HCT116 (cell line): ENCODE measurements at regions not wholly inside any gene's neighbourhood (a gene's known extent, or its start where the extent isn't known, plus 50 kb on each side); places are given as distances from the start of the nearest gene placed in this dataset.

ENCODE experiments used
- ATAC-seq: fragments of 200-7000 bp; cut with Tn5 transposase; 2 replicates; pipeline ENCODE4 v1.9.1; 2020; ENCODE audit warnings: mild to moderate bottlenecking, moderate library complexity
- BruUV-seq: library from RNA; stranded (reverse); fragments of 400-500 nt; replicated peaks from 2 replicates; lab custom pipeline; 2021; lab: Mats Ljungman, UMichigan
- CTCF ChIA-PET: fragments of 300-600 bp; sonication (Branson Sonifier 250); formaldehyde crosslinking; loops from one replicate; lab custom pipeline; 2021; ENCODE audit warnings: antibody characterized with exemption; lab: Charles Lee
- POLR2A ChIA-PET: fragments of 300-600, 350-600 bp; sonication (Branson Sonifier 250); formaldehyde crosslinking; loops from one replicate; lab custom pipeline; 2021; ENCODE audit warnings: antibody characterized with exemption; lab: Charles Lee
- RAD21 ChIA-PET, 2 experiments: fragments of 300-600 bp; sonication (Branson Sonifier 250); formaldehyde crosslinking; loops; one replicate each; lab custom pipeline; 2023; ENCODE audit warnings: low total read pairs in 2 of 2; ENCODE audit not compliant: uncharacterized antibody in 2 of 2, unreplicated experiment in 2 of 2, low non-redundant PET in 1 of 2; lab: Charles Lee
- DNase-seq: peaks from one replicate; pipeline ENCODE4 v3.0.0-alpha.2; 2010; ENCODE audit warnings: low read depth, low spot score
- H2AFZ ChIP-seq: fragments of 200-600 bp; shearing (Covaris generic), sonication (generic); 2 replicates; pipeline ENCODE4 v1.6.1; 2017; ENCODE audit warnings: low read depth, mixed run types, mixed read lengths, antibody characterized with exemption, low read length; ENCODE audit not compliant: poor library complexity, severe bottlenecking
- H3K27ac ChIP-seq: 2 replicates; pipeline ENCODE4 v1.5.1; 2012; ENCODE audit warnings: low read depth, low read length
- H3K27me3 ChIP-seq: fragments of 200-600 bp; sonication (generic); 2 replicates; pipeline ENCODE4 v1.6.1; 2016; ENCODE audit warnings: mixed run types, low read length, mixed read lengths; ENCODE audit not compliant: insufficient read depth
- H3K36me3 ChIP-seq, 2 experiments: fragments of 200-500 bp in 1 of 2; fragments of 200-600 bp in 1 of 2; sonication (Bioruptor generic) in 1 of 2; sonication (generic) in 1 of 2; 2 replicates each; pipeline versions ENCODE4 v1.5.1 to v1.6.1; 2014 to 2016; ENCODE audit warnings: low read length in 2 of 2, inconsistent platforms in 1 of 2, mixed read lengths in 1 of 2, mixed run types in 1 of 2; ENCODE audit not compliant: insufficient read depth in 2 of 2, control insufficient read depth in 1 of 2
- H3K4me1 ChIP-seq, 2 experiments: fragments of 200-600 bp in 1 of 2; sonication (generic) in 1 of 2; 2 replicates each; pipeline versions ENCODE4 v1.5.1 to v1.6.1; 2012 to 2017; ENCODE audit warnings: low read length in 2 of 2, inconsistent platforms in 1 of 2, mild to moderate bottlenecking in 1 of 2, mixed read lengths in 1 of 2, mixed run types in 1 of 2, moderate library complexity in 1 of 2; ENCODE audit not compliant: insufficient read depth in 2 of 2, control insufficient read depth in 1 of 2
- H3K4me2 ChIP-seq: fragments of 200-600 bp; sonication (generic); 2 replicates; pipeline ENCODE4 v1.6.1; 2017; ENCODE audit warnings: mixed run types, low read length, mixed read lengths
- H3K4me3 ChIP-seq, 2 experiments: fragments of 200-600 bp in 1 of 2; sonication (generic) in 1 of 2; replicated peaks in 1 of 2; 2 replicates each; pipeline ENCODE4 v1.5.1; 2011 to 2016; ENCODE audit warnings: low read length in 2 of 2, control low read depth in 1 of 2, low read depth in 1 of 2, mild to moderate bottlenecking in 1 of 2, mixed read lengths in 1 of 2, mixed run types in 1 of 2
- H3K79me2 ChIP-seq: fragments of 200-600 bp; sonication (generic); 2 replicates; pipeline ENCODE4 v1.6.1; 2017; ENCODE audit warnings: mild to moderate bottlenecking, mixed run types, low read length, moderate library complexity, mixed read lengths; ENCODE audit not compliant: insufficient read depth
- H3K9ac ChIP-seq: fragments of 200-600 bp; sonication (generic); 2 replicates; pipeline ENCODE4 v1.6.1; 2016; ENCODE audit warnings: low read length, mixed read lengths
- H3K9me2 ChIP-seq: fragments of 200-600 bp; sonication (generic), shearing (Covaris generic); 2 replicates; pipeline ENCODE4 v1.6.1; 2017; ENCODE audit warnings: mixed run types, mild to moderate bottlenecking, moderate library complexity; ENCODE audit not compliant: insufficient read depth
- H3K9me3 ChIP-seq, 2 experiments: fragments of 200-500 bp in 1 of 2; fragments of 200-600 bp in 1 of 2; sonication (Bioruptor generic) in 1 of 2; sonication (generic) in 1 of 2; 2 replicates each; pipeline ENCODE4 v1.6.1; 2014 to 2017; ENCODE audit warnings: low read length in 2 of 2, mixed read lengths in 2 of 2, inconsistent platforms in 1 of 2, low read depth in 1 of 2, mild to moderate bottlenecking in 1 of 2, mixed run types in 1 of 2, moderate library complexity in 1 of 2; ENCODE audit not compliant: control insufficient read depth in 1 of 2, insufficient read depth in 1 of 2
- H4K20me1 ChIP-seq: fragments of 200-600 bp; sonication (generic), shearing (Covaris generic); 2 replicates; pipeline ENCODE4 v1.6.1; 2017; ENCODE audit warnings: mixed run types, mild to moderate bottlenecking, moderate library complexity; ENCODE audit not compliant: insufficient read depth
- CBX3 ChIP-seq: IDR thresholded peaks from 2 replicates; pipeline ENCODE4 v1.6.1; 2012; ENCODE audit warnings: low read depth
- CEBPB ChIP-seq: IDR thresholded peaks from 2 replicates; pipeline ENCODE4 v1.6.1; 2012; ENCODE audit warnings: low read depth
- EGR1 ChIP-seq: IDR thresholded peaks from 2 replicates; pipeline ENCODE4 v1.6.1; 2012; ENCODE audit warnings: low read depth
- ELF1 ChIP-seq: IDR thresholded peaks from 2 replicates; pipeline ENCODE4 v1.6.1; 2012; ENCODE audit warnings: low read depth, borderline replicate concordance
- EZH2 ChIP-seq: fragments of 200-600 bp; sonication (generic); IDR thresholded peaks from 2 replicates; pipeline ENCODE4 v1.6.1; 2017; ENCODE audit warnings: antibody characterized with exemption, mixed run types
- EZH2phosphoT487 ChIP-seq: fragments of 200-600 bp; IDR thresholded peaks from 2 replicates; pipeline ENCODE4 v1.6.1; 2018; ENCODE audit warnings: antibody characterized with exemption, borderline replicate concordance
- FOSL1 ChIP-seq: IDR thresholded peaks from 2 replicates; pipeline ENCODE4 v1.6.1; 2012; ENCODE audit warnings: low read depth
- JUND ChIP-seq: IDR thresholded peaks from 2 replicates; pipeline ENCODE4 v1.6.1; 2012
- POLR2AphosphoS5 ChIP-seq: IDR thresholded peaks from 2 replicates; pipeline ENCODE4 v1.6.1; 2011; ENCODE audit warnings: mild to moderate bottlenecking, low read depth, low read length, moderate library complexity
- REST ChIP-seq: IDR thresholded peaks from 2 replicates; pipeline ENCODE4 v1.6.1; 2012; ENCODE audit warnings: low read depth
- SIN3A ChIP-seq: IDR thresholded peaks from 2 replicates; pipeline ENCODE4 v1.6.1; 2012; ENCODE audit warnings: low read depth
- SP1 ChIP-seq: IDR thresholded peaks from 2 replicates; pipeline ENCODE4 v1.6.1; 2012; ENCODE audit warnings: low read depth
- SRF ChIP-seq: IDR thresholded peaks from 2 replicates; pipeline ENCODE4 v1.6.1; 2012; ENCODE audit warnings: low read depth
- TCF7L2 ChIP-seq: IDR thresholded peaks from 2 replicates; pipeline ENCODE4 v1.7.0; 2011; ENCODE audit warnings: borderline replicate concordance, inconsistent platforms; ENCODE audit not compliant: insufficient read depth, insufficient read length; ENCODE audit errors: extremely low read depth
- YY1 ChIP-seq: IDR thresholded peaks from 2 replicates; pipeline ENCODE4 v1.6.1; 2011; ENCODE audit warnings: low read length, low read depth, moderate library complexity, mild to moderate bottlenecking; ENCODE audit not compliant: insufficient replicate concordance; ENCODE audit errors: extremely low read depth
- ZBTB33 ChIP-seq: IDR thresholded peaks from 2 replicates; pipeline ENCODE4 v1.6.1; 2011; ENCODE audit warnings: mild to moderate bottlenecking, low read length, moderate library complexity; ENCODE audit not compliant: insufficient replicate concordance; ENCODE audit errors: extremely low read depth
- ZNF274 ChIP-seq: fragments of 200-500 bp; sonication (Bioruptor generic); IDR thresholded peaks from 2 replicates; pipeline ENCODE4 v1.6.1; 2014; ENCODE audit warnings: mild to moderate bottlenecking, low read depth, low read length, inconsistent platforms
- intact Hi-C: fragments of 100-400 bp; cut with micrococcal nuclease; formaldehyde crosslinking; loops from 2 replicates; pipeline ENCODE4 v1.10.0; 2022
- TF ChIP-seq, protein P1 (sequence below), 3 experiments: fragments of 200-600 bp in 1 of 3; sonication (generic) in 1 of 3; IDR thresholded peaks in 2 of 3; conservative IDR thresholded peaks in 1 of 3; 2 replicates each; pipeline ENCODE4 v1.5.1; 2012 to 2017; ENCODE audit warnings: low read depth in 2 of 3, low read length in 2 of 3, antibody characterized with exemption in 1 of 3, borderline replicate concordance in 1 of 3, control low read depth in 1 of 3, mild to moderate bottlenecking in 1 of 3, mixed read lengths in 1 of 3, mixed run types in 1 of 3, moderate library complexity in 1 of 3; ENCODE audit not compliant: insufficient read depth in 1 of 3
- TF ChIP-seq, protein P2 (sequence below): IDR thresholded peaks from 2 replicates; pipeline ENCODE4 v1.6.1; 2012
- TF ChIP-seq, protein P3 (sequence below): IDR thresholded peaks from 2 replicates; pipeline ENCODE4 v1.6.1; 2012

DNA sequence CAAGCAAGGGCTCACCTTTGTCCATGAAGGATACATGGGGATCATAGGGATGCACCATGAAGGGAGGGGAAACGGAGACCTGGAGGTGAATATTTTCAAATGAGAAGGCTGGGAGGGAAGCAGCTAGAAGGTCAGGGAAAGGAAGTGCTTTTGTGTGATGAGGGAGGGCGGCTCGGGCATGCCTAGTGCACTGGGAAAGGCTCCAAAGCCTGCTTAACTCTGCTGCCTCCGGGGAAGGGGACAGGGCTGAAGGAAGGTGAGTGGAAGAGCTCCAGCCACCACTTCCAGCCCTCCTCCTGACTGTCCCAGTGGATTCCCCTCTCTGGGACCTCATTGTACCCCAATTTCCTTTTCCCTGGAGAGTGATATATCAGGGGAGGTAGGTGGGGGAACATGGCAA, 149.4 kb upstream of the PRMT8 start:
- H3K4me2 ChIP-seq = no peak overlapping the region
- ChIA-PET RAD21 (interaction anchor here in 1 of 2 experiments (0.6 kb wide), 1 partner anchor 157 kb away, joined by 3 read pairs; no protein-coding TSS in a partner anchor), CTCF (interaction anchor here (0.9 to 1.5 kb wide), 5 partner anchors 9 to 462 kb away, joined by 3 to 4 read pairs (median 3); no protein-coding TSS in a partner anchor), POLR2A (no interaction called here)
- ATAC-seq (no peak), DNase-seq (no peak)
- no peak overlapping the region for H3K27ac ChIP-seq
- H3K9me2 ChIP-seq = no peaks in the 10 kb centered on the region
- TF ChIP-seq SRF (no peak), ZNF274 (no peak), TCF7L2 (no peak), ELF1 (no peak), SIN3A (no peak), POLR2AphosphoS5 (no peak), EZH2phosphoT487 (no peak), CEBPB (no peak), CBX3 (no peak), JUND (no peak), EZH2 (no peak), FOSL1 (no peak), YY1 (no peak), EGR1 (no peak), SP1 (no peak), REST (no peak), ZBTB33 (no peak)
- TF ChIP-seq, protein P1, sequence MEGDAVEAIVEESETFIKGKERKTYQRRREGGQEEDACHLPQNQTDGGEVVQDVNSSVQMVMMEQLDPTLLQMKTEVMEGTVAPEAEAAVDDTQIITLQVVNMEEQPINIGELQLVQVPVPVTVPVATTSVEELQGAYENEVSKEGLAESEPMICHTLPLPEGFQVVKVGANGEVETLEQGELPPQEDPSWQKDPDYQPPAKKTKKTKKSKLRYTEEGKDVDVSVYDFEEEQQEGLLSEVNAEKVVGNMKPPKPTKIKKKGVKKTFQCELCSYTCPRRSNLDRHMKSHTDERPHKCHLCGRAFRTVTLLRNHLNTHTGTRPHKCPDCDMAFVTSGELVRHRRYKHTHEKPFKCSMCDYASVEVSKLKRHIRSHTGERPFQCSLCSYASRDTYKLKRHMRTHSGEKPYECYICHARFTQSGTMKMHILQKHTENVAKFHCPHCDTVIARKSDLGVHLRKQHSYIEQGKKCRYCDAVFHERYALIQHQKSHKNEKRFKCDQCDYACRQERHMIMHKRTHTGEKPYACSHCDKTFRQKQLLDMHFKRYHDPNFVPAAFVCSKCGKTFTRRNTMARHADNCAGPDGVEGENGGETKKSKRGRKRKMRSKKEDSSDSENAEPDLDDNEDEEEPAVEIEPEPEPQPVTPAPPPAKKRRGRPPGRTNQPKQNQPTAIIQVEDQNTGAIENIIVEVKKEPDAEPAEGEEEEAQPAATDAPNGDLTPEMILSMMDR (IDR thresholded peaks at IDR 0.05 in 2 of 3, conservative IDR thresholded peaks at IDR 0.05 in 1 of 3; ENCODE audit: borderline replicate concordance in 1 of 3, insufficient read depth in 1 of 3, low read depth in 2 of 3, low read length in 2 of 3) = no peak
- TF ChIP-seq, protein P2, sequence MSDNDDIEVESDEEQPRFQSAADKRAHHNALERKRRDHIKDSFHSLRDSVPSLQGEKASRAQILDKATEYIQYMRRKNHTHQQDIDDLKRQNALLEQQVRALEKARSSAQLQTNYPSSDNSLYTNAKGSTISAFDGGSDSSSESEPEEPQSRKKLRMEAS = no peak
- TF ChIP-seq, protein P3, sequence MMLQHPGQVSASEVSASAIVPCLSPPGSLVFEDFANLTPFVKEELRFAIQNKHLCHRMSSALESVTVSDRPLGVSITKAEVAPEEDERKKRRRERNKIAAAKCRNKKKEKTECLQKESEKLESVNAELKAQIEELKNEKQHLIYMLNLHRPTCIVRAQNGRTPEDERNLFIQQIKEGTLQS = no peak
- no peaks in the 10 kb centered on the region for H4K20me1 ChIP-seq
- no peak overlapping the region for H3K4me3 ChIP-seq
- H3K27me3 ChIP-seq = no peaks in the 10 kb centered on the region
- no peaks in the 10 kb centered on the region for H3K36me3 ChIP-seq
- peaks cover 19 to 22% of the 10 kb centered on the region in 2 experiments for H3K4me1 ChIP-seq
- intact Hi-C loops = no loop called here
- H2AFZ ChIP-seq = no peak overlapping the region
- no TSS peak for BruUV-seq
- no peak overlapping the region for H3K9ac ChIP-seq
- no peaks in the 10 kb centered on the region for H3K9me3 ChIP-seq
- no peaks in the 10 kb centered on the region for H3K79me2 ChIP-seq
